Occipital lobe (tissue), 1 donor: ENCODE measurements at regions not wholly inside any gene's neighbourhood (a gene's known extent, or its start where the extent isn't known, plus 50 kb on each side); places are given as distances from the start of the nearest gene placed in this dataset.

Experiments used
- DNase-seq: peaks from one replicate; lab custom pipeline; 2025; lab: John Stamatoyannopoulos, UW

DNA sequence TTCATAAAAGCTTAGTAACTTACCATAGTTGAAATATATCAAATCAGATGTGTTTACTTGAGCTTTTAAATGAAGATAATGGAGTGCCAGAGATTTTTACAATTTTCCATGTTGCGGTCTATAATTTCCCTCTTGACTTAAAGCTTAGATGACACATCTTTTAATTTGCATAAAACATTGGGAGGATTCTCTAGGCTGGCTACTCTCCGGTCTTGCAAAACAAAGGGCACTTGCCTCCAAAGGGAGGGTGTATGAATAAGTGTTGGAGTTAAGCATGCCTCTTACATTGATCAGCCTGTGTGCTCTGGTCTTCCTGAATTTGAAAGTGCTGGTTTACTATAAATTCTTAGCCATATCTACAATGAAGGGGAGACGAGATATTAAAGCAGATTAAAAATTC lies 336.4 kb upstream of the NAV3 start:
- no peak for DNase-seq

GRCh38 chr12:77493302-77494168 lies 337.2 kb upstream of the NAV3 start:
- DNase-seq, result no peak

GRCh38 chr12:77492536-77492935 lies 338.2 kb upstream of the NAV3 start:
- DNase-seq, result no peak

- no peak for DNase-seq
Observed at GRCh38 chr12:77489331-77489970, 341.2 kb upstream of the NAV3 start.

DNA sequence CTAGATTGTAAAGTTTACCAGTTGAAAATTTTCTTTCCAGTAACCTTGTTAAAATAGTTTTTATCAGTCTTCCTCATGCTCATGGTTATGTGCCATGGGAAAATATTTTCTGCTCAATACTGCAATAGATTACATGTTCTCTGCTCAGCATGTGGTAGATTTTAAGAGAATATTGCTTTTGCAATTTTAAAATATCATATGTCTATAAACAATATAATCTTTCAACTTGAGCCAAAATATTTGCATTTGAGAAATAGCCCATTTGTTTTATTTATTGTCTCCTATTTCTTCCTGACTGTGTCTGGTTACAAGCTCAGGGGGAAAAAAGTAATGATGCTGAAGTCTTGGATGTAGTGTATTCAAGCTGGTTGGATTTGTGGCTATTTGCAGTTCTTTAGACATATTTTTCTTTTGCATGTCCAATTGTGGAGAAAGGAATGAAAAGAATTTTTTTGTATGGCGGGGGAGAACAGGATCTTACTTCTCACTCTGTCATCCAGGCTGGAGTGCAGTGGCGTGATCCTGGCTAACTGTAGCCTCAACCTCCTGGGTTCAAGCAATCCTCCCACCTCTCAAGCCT lies 342.6 kb upstream of the NAV3 start:
- DNase-seq, result no peak

- no peak for DNase-seq
Observed at GRCh38 chr12:77486872-77487271, 343.8 kb upstream of the NAV3 start.

GRCh38 chr12:77485961-77486854 lies 344.5 kb upstream of the NAV3 start:
- DNase-seq, result no peak

GRCh38 chr12:77481687-77482086 lies 349.0 kb upstream of the NAV3 start:
- no peak for DNase-seq

DNA sequence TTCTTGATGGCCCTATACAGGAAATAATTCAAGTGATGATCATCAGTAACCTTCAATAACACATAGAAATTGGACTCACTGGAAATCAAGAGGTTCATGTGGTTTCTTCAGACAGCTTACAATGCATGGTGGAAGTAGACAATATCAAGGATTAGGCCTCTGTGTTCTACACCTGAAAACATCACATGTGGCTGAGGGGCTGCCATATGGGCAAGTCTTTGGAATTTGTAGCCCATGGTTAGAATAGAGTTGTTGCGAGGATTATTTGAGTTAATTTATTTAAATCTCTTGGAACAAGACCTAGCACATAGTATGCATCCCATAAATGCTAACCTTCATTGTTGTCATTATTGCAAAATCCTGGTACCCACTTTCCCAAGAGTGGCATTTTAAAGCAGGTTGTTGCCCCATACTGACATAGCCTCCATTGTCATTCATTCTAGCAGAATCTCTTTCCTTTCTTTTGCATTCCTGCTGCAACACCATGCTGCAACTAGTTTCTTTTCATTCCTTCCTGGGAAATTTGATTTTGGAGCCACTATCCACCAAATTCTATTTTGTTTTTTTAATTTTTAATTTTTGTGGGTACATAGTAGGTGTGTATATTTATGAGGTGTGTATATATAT lies 352.7 kb upstream of the NAV3 start:
- no peak for DNase-seq

- no peak for DNase-seq
Observed at GRCh38 chr12:77471801-77472200, 358.9 kb upstream of the NAV3 start.

DNA sequence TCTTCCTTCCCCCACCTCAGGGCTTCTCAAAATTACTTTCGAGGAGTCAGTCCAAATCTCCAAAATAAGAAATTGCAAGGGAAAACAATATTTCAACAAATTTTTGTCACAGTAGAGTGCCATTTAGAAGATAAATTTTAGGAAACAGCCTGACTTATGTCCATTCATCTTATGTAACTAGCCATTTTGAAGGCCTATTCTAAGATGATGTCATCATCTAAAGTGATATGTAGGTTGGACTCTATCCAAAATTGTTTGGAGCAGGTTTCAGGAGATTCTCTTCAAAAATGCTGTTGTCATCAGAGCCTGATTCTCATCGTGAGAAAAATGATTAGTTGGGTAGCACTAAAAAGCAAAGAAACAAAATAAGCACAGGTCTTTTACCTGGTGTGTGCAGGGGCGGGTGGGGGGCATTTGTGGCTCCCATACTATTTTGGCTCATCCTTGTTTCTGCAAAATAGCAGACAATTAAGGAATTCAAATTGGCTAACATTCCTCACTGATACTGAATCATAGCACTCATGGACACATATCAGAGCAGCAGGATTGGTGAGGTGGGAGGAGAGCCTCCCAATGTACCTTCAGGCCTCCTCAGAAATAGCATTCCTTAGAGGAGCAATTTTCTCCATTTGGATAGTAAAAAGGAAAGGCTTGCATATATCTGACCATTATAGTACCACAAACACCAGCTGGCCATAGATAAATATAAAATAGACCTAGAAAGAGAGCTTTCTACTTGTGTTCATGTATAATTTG lies 360.9 kb upstream of the NAV3 start:
- no peak for DNase-seq

- no peak for DNase-seq
Observed at GRCh38 chr12:77442633-77443032, 377.3 kb upstream of the E2F7 start.

- no peak for DNase-seq
Observed at GRCh38 chr12:77439749-77440148, 374.4 kb upstream of the E2F7 start.

DNA sequence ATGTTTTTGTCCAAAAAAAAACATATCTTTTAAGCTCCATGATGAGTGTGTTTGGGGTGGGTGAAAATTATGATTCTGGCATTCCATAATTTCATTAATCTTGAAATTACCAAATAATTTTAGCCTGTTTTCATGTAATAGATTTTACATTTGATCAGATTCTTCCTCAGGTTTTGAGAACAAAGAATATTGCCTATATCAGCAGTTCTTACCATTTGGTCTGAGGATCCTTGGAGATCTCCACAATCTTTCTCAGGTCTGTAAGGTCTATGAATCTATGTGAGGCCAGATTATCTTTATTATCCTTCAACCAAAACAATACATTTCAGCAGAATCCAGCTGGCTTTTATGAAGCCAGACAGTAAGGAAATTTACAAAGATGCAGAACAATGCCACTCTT lies 373.3 kb upstream of the E2F7 start:
- no peak for DNase-seq

- no peak for DNase-seq
Observed at GRCh38 chr12:77437206-77437605, 371.8 kb upstream of the E2F7 start.

DNA sequence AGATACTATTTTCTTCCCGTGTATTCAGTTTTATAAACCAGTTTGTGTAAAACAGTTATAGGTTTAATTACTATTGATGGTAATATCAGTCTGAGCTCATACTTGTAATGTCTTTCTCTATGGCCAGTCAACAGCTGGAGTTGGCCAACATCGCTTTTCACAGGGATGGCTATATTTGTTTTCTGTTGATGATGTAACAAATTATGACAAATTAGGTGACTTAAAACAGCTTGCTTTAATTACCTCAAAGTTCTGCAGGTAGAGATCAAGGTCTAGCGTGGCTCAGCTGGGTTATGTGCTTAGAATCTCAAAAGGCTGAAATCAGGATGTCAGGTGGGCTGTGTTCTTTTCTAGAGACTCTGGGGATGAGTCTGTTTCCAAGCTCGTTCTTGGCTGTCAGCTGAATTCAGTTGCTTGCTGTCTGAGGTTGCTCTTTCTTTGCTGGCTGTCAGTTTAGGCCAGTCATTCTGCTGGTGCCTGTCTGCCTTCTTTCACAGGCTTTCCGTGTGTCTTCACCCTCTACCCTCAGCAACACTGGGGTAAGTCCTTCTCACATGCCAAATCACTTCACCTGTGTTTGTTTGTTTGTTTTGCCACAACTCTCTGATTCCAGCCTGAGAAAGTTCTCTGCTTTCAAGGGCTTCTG lies 370.2 kb upstream of the E2F7 start:
- no peak for DNase-seq

DNA sequence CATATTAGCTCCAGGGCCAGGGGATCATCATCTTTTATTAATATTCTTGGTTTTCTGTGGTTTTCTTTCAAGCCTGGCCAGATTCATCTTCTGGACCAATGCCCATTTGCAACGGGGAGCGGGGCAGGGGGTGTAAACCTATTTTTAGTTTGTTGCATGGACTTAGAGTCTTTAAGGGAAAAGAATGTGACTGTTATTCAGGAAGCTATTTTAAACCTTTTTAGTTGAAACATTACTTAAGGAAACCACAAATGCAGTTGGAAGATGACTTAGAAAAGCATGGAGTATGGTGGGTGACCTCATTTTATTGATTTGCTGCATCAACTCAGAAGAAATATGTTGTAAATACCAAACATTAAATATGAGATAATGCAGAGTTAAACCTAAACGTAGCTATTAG lies 368.4 kb upstream of the E2F7 start:
- DNase-seq, result no peak

DNA sequence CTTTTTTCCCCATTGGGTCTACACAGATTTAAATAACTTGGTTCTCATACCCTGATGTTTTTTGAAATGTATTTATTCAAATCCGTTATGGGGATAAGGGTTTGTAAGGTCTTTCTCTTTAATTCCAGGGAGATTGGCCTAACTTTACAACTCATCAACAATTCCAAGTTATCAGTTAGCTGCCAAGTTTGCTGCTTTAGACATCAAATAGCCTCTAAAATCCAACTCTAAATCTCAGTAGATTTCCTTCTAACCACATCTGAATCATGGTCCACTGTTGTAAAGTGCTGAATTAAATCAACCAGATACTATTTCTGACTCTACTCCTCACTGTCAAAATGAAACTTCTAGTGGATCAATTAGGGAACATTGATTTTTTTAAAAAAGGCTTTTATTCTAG lies 364.1 kb upstream of the E2F7 start:
- DNase-seq, result no peak

- DNase-seq, result no peak
Observed at GRCh38 chr12:77421152-77421551, 355.8 kb upstream of the E2F7 start.

- no peak for DNase-seq
Observed at GRCh38 chr12:77409551-77409950, 344.2 kb upstream of the E2F7 start.
